Hepatocyte (in vitro differentiated cells): ENCODE measurements at regions not wholly inside any gene's neighbourhood (a gene's known extent, or its start where the extent isn't known, plus 50 kb on each side); places are given as distances from the start of the nearest gene placed in this dataset.

Source experiments
- EZH2 ChIP-seq: fragments of 200-600 bp; sonication (generic); IDR thresholded peaks from 2 replicates; pipeline ENCODE4 v1.6.1; 2016; ENCODE audit warnings: antibody characterized with exemption, mild to moderate bottlenecking, borderline replicate concordance
- EZH2phosphoT487 ChIP-seq: fragments of 200-600 bp; sonication (generic); IDR thresholded peaks from one replicate; pipeline ENCODE4 v1.6.1; 2018; ENCODE audit warnings: antibody characterized with exemption, mild to moderate bottlenecking, low read depth, moderate library complexity; ENCODE audit not compliant: unreplicated experiment, severe bottlenecking
- TF ChIP-seq, protein P1 (sequence below): fragments of 200-600 bp; sonication (generic); IDR thresholded peaks from 2 replicates; pipeline ENCODE4 v1.5.1; 2016; ENCODE audit warnings: antibody characterized with exemption, mild to moderate bottlenecking; ENCODE audit not compliant: poor library complexity

DNA sequence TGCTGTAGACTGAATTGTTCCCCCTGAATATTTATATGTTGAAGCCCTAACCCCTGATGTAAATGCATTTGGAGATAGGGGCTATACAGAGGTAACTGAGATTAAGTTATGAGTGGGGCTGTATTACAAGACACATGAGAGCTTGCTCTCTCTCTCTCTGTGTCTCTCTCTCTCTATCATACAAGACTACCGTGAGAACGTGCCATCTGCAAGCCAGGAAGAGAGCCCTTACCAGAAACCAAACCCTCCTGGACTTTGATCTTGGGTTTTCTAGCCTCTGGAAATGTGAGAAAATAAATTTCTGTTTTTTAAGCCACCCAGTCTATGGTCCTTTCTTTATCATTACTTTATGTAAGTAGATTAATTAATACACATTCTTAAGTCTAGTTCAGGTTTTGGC is 249.3 kb upstream of the MAN1A1 start:
- TF ChIP-seq, protein P1, sequence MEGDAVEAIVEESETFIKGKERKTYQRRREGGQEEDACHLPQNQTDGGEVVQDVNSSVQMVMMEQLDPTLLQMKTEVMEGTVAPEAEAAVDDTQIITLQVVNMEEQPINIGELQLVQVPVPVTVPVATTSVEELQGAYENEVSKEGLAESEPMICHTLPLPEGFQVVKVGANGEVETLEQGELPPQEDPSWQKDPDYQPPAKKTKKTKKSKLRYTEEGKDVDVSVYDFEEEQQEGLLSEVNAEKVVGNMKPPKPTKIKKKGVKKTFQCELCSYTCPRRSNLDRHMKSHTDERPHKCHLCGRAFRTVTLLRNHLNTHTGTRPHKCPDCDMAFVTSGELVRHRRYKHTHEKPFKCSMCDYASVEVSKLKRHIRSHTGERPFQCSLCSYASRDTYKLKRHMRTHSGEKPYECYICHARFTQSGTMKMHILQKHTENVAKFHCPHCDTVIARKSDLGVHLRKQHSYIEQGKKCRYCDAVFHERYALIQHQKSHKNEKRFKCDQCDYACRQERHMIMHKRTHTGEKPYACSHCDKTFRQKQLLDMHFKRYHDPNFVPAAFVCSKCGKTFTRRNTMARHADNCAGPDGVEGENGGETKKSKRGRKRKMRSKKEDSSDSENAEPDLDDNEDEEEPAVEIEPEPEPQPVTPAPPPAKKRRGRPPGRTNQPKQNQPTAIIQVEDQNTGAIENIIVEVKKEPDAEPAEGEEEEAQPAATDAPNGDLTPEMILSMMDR = no peak
- TF ChIP-seq EZH2 (no peak), EZH2phosphoT487 (no peak)
